ENCODE measurements at regions not wholly inside any gene's neighbourhood (a gene's known extent, or its start where the extent isn't known, plus 50 kb on each side); places are given as distances from the start of the nearest gene placed in this dataset.

GRCh38 chr2:230643576-230644291 is 68.9 kb upstream of the CAB39 start:
- DNase-seq, result no peak

DNA sequence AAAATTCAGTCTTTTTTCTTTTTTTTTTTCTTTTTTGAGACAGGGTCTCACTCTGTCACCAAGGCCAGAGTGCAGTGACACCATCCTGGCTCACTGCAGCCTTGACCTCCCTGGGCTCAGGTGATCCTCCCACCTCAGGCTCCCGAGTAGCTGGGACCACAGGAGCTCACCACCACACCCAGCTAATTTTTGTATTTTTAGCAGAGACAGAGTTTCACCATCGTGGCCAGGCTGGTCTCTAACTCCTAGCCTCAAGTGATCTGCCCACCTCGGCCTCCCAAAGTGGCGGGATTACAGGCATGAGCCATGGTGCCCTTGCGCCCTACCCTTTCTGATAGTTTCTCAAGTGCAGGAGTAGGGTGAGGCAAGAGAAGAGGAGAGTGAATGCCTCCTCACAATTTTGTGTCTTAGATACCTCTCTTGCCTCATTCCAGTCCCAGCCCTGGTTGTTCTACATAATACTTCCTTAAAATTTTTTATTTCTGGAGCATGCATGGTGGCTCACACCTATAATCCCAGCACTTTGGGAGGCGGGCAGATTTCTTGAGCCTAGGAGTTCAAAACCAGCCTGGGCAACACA is 68.2 kb upstream of the CAB39 start:
- DNase-seq, result no peak

DNA sequence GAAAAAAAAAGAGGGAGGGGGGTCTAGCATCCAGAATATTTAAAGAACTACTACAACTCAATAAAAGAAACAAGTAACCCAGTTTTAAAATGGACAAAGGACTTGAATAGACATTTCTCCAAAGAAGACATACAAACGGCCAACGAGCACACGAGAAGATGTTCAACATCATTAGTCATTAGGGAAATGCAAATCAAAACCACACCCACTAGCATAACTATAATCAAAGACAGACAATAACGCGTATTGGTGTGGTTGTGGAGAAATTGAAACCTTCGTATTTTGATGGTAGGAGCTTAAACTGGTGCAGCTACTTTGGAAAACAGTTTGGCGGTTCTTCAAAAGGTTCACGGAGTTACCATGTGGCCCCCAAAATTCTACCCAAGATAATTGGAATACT is 64.3 kb upstream of the CAB39 start:
- DNase-seq, result no peak

DNA sequence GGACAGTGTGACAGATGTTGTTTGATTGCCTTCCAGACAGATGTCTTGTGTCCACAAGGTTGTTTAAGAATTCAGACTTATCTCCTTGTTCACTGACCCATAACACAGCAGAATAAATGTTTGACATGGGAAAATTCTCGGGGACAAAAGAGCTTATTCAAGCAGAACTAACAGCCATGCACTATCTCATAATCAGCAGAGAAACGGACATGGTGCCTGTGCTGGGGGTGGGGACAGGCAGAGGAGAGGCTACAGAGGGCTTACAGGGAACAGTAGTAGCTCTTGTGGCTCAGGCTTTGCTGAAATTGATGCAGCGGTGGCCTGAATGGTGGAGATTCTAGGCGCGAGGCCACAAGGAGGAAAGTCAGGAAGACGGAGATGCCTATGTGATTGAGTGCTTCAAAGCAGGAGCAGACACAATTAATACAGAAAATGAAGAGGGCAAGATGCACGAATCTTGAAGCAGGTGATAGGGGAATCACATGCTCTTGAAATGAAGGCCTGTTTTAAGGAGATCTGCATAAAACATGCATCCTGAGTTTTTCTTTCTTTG is 62.0 kb upstream of the CAB39 start:
- no peak for DNase-seq

GRCh38 chr2:230654057-230654456 is 58.6 kb upstream of the CAB39 start:
- no peak for DNase-seq

- no peak for DNase-seq
Measured at GRCh38 chr2:230657462-230657861, 55.2 kb upstream of the CAB39 start.

GRCh38 chr2:230657906-230658305 is 54.7 kb upstream of the CAB39 start:
- DNase-seq, result no peak

GRCh38 chr2:230658577-230658876 is 54.1 kb upstream of the CAB39 start:
- no peak for DNase-seq

DNA sequence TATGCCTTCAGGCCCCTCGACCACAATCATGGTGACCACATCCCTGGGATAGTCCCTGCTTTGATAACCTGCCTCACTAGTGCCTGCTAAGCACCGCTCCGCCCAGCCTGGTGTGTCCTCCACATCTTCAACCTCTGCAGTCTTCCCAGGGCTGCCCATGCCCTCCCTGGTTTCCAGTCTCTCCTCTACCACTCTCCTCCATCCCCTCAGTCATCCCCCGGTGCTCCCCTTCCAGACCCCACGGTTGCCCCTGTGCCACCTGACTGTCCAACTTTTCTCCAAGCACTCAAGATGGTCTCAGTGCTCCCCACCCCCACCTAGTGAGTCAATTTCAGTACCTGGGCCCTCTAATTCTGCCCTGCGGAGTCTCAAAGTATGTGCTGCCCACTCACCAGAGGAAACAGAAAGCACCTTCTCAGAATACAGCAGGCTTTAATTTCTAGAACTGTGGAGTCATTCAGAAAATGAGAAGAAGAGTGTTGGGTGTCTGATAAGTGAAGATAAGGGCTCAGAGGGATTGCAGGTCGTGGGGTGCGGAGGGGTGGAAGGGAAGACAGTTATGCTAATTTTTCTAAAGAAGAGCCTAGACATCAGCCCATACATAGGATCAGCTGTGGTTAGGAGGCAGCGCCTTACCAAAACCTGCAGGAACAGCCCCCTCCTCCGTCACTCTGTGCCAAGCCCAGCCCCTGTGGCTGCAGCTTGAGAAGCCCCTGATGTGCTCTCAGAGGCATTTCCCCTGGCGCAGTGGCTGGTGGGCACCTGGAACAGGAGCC is 53.6 kb upstream of the CAB39 start:
- no peak for DNase-seq

DNA sequence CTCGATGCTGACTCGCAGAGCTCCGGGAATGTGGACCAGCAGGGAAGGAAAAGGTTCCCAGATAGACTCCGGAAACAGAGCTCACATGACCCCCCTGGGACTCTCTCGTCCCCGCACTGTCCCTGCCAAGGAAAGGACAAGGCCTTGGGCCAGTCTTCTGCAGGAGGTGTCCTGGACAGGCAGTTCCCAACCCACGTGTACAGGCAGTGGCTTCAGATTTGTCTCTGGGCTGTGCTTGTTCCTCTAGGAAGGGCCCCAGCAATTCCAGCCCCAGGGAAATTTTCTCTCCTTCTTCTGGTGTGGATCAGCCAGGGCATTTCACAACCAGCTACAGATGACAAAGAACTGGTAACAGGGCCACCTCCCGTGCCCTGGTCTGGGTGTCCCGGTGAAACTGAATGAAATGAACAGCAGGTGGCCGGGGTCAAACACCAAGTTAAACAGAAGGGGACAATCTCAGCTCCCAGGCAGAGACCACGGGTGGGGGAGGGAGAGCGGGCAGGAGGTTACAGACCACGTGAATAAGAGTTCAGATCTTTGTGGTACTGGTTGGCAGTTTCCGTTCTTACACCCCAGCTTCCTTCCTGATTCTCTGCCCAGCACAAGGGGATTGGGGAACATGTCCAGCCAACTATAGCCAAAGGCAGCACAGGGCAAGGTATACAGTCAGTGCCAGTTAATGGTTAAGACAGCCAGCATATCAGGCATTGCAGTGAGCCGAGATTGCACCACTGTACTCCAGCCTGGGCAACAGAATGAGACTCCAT is 52.2 kb upstream of the CAB39 start:
- DNase-seq, result no peak

DNA sequence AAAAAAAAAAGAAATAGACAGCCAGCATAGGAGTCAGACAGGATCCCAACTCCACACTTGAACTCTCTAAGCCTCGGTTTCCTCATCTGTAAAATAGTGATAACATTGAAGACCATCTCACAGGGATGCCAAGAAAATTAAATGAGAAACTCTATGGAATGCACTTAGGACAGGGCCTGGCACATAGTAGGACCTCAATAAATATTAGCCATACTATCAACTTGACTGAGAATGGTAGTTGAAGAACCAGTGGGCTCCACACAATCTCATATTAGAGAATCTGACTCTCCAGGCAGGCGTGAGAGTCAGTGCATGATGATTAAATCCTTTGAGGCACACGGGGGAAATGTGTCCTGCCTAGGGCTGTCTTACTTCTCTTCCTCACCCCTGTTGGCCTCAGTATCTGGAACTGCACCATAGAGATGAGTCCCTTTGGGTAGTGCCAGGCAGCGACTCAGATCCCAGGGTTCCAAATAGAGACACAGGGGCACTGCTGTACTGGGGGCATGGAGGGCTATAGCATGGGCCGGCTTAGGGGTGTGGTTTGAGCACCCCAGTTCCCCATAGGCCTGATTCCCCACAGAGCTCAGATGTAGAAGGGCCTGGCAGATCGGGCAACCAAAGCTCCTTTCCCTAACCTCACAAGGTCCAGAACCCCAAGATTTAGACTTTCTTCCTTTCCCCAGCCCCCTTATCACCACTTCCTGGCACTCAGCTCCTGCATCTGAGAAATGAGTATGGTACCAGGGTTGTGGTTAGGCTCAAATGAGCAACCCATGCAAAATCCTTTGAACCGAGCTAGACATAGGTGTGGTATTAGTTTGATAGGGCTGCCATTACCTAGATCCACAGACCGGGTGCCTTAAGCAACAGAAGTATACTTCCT is 51.3 kb upstream of the CAB39 start:
- no peak for DNase-seq
